Spleen (tissue), 11 donors: ENCODE measurements at regions not wholly inside any gene's neighbourhood (a gene's known extent, or its start where the extent isn't known, plus 50 kb on each side); places are given as distances from the start of the nearest gene placed in this dataset.

Source experiments
- DNase-seq: peaks from one replicate; pipeline ENCODE4 v3.0.0-alpha.2; 2020
- H3K27ac ChIP-seq, 8 donors: fragments of 200-600 bp; sonication (generic) in 7 of 8; 1 replicate in 4 of 8; 2 replicates in 4 of 8; pipeline versions ENCODE4 v1.5.0 to v1.8.0; 2016 to 2021; ENCODE audit warnings: inconsistent platforms in 4 of 8, mild to moderate bottlenecking in 4 of 8, moderate library complexity in 1 of 8
- H3K27me3 ChIP-seq, 7 donors: fragments of 200-600 bp; sonication (generic) in 6 of 7; replicated peaks in 1 of 7; 1 replicate in 4 of 7; 2 replicates in 3 of 7; pipeline versions ENCODE4 v1.5.0 to v1.8.0; 2016 to 2021; ENCODE audit warnings: inconsistent platforms in 3 of 7, mild to moderate bottlenecking in 1 of 7
- H3K36me3 ChIP-seq, 6 donors: fragments of 200-600 bp; sonication (generic) in 5 of 6; 1 replicate in 4 of 6; 2 replicates in 2 of 6; pipeline versions ENCODE4 v1.5.0 to v1.8.0; 2016 to 2021; ENCODE audit warnings: inconsistent platforms in 2 of 6
- H3K4me1 ChIP-seq, 6 donors: fragments of 200-600 bp; sonication (generic) in 5 of 6; 1 replicate in 3 of 6; 2 replicates in 3 of 6; pipeline versions ENCODE4 v1.5.0 to v1.8.0; 2016 to 2021; ENCODE audit warnings: inconsistent platforms in 3 of 6
- H3K4me3 ChIP-seq, 8 donors: fragments of 200-600 bp; sonication (generic) in 7 of 8; 1 replicate in 4 of 8; 2 replicates in 4 of 8; pipeline versions ENCODE4 v1.5.0 to v1.8.0; 2016 to 2021; ENCODE audit warnings: inconsistent platforms in 4 of 8, mild to moderate bottlenecking in 4 of 8, moderate library complexity in 2 of 8
- H3K9me3 ChIP-seq, 8 donors: fragments of 200-600 bp; sonication (generic) in 7 of 8; 1 replicate in 4 of 8; 2 replicates in 4 of 8; pipeline versions ENCODE4 v1.5.0 to v1.8.0; 2016 to 2021; ENCODE audit warnings: inconsistent platforms in 4 of 8
- CTCF ChIP-seq, 11 experiments: fragments of 200-600 bp in 7 of 11; fragments of 450-650 bp in 4 of 11; sonication (generic) in 4 of 11; IDR thresholded peaks in 8 of 11; conservative IDR thresholded peaks in 3 of 11; 1 replicate in 7 of 11; 2 replicates in 4 of 11; pipeline versions ENCODE4 v1.4.0 to v1.8.0; 2016 to 2021; ENCODE audit warnings: antibody characterized with exemption in 11 of 11, inconsistent platforms in 4 of 11, mild to moderate bottlenecking in 1 of 11
- POLR2A ChIP-seq, 3 donors: fragments of 450-650 bp; IDR thresholded peaks; one replicate each; pipeline ENCODE4 v1.5.1; 2017; ENCODE audit warnings: antibody characterized with exemption in 3 of 3, mild to moderate bottlenecking in 1 of 3
- POLR2AphosphoS5 ChIP-seq, 3 donors: sonication (generic); formaldehyde crosslinking; IDR thresholded peaks; one replicate each; pipeline ENCODE4 v1.5.1; 2017; ENCODE audit warnings: antibody characterized with exemption in 3 of 3
- WGBS, 5 donors: extraction: QIAGEN DNeasy Blood & Tissue Kit in 3 of 5; methylation state at CpG; one replicate each; pipeline versions ENCODE4 v1.1.5 to v1.1.7; 2013 to 2018; 5-methylcytosine and 5-hydroxymethylcytosine counted together
- intact Hi-C: fragments of 100-400 bp; cut with DNase I; formaldehyde crosslinking; loops from one replicate; pipeline ENCODE4 v1.15.0; 2023; ENCODE audit warnings: low total_unique reads
- donor health status: healthy with polysubstance abuse.
- donor health status: DM: no; HTN: no; CAD: no; lungs with moderate emphysema.
- donor health status: DM: no; HTN: no; CAD: no.
- donor health status: Bipolar disorder and iron deficiency.
- donor health status: healthy.
- donor health status: DM: no; HTN: no; CAD: no.
- donor health status: DM: yes; HTN: yes; CAD: no.

DNA sequence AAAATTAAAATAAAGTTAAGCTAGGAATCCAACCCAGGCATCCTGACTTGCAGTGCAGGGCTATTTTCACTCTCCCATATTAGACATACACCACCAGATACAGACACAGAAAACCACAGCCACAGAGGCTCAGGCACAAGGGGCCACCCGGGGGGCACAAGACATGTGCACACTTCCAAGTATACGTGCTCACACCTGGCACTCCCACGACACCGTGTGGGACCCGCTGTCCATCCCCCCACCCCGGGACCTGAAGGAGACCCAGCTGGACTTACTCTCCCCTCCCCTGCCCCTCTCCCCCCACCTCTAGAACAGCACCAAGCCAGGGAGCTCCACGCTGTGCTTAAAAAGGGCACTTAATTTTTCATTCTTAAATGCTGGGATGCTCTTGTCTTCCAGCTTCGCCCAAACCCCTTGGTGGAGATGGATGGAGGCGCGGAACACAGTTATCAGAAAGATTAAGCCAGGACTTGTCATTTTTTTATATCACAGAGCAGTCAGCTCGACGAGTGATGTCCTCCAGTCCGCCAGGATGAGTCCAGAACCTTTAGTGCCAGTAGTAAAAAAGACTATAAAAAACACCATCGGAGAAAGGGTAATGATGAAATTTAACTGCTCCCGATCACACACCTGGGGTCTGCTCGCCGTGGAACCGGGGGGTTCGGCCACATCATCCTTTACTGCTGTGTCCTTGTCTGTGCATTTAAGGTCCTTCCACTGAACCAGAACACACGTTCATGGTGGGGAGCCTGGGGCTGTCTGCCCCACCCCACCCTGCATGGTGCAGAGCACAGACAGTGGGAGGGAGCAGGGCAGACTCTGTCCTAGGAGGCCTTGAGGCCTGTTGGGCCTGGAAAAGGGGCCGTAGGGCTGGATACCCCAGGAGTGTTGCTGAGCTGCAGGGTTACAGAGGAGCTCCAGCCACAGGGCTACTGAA is 73.3 kb upstream of the LHX1 start:
- H3K27ac ChIP-seq: no peak overlapping the region
- no peak overlapping the region for H3K4me3 ChIP-seq
- DNase-seq: no peak
- intact Hi-C loops: no loop called here
- no peaks in the 10 kb centered on the region for H3K9me3 ChIP-seq
- peaks cover 0 to 4% (median 0%) of the 10 kb centered on the region in 6 donors for H3K4me1 ChIP-seq
- H3K27me3 ChIP-seq: peaks cover 0 to 52% (median 0%) of the 10 kb centered on the region in 7 donors
- WGBS, 5 donors: 72 to 77% (median 76%) methylated on average over 18 to 21 of the region's 21 CpGs
- no peaks in the 10 kb centered on the region for H3K36me3 ChIP-seq
- TF ChIP-seq POLR2A (IDR thresholded peaks at IDR 0.05) (no peak), CTCF (IDR thresholded peaks at IDR 0.05 in 8 of 11, conservative IDR thresholded peaks at IDR 0.05 in 3 of 11) (no peak), POLR2AphosphoS5 (IDR thresholded peaks at IDR 0.05) (no peak)

DNA sequence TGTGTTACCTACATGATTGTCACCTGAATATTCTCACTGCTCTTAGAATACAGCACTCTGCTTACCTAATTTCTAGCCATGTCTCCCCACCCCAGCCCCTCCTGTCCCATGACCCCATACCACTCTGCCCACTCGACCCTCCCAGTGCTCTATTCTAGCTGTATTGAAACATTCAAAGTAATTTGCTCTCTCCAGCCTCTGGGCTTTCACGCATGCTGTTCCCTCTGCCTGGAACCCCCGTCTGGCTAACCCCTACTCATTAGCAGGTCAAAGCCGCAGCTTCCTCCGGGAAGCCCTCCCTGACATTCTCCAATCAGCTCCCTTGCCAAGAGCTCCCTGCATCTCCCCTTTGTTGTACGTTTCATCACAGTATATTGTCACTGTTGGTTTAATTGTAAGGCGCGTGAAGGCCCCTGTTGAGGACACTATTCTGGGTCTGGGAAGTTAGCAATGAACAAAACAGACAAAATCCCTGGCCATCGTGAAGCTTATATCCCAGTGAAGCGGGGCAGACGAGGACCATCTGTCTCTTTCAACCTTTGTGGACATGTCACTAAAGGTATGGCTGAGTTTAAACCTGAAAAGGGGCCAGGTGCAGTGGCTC is 72.3 kb upstream of the LHX1 start:
- intact Hi-C loops: no loop called here
- WGBS, 5 donors: 71 to 79% (median 74%) methylated on average over 11 of the region's 11 CpGs

DNA sequence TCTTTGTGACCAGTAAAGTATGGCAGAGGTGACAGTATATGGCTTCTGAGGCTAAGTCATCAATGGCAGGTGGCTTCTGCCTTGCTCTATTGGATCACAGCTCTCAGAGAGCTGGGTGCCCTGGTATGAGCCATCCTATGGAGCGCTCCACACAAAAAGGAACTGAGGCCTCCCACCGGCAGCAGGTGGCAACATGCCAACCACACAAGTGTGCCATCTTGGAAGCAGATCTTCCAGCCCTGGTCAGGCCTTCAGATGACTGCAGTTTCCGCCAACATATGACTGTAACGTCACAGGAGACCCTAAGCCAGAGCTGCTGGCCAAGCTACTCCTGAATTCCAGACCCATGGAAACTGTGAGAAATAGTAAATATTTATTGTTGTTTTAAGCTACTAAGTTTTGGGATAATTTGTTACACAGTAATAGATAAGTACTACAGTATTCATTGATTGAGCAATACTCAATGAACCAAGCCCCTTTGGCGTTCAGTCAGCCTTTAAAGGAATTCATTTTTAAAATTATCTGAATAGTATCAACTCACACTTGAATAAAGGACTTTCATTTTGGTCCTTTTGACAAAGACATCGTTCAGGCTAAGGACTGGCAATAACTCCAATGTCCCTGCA is 69.4 kb upstream of the LHX1 start:
- peaks cover 0 to 6% (median 0%) of the 10 kb centered on the region in 8 donors for H3K9me3 ChIP-seq
- no peak overlapping the region for H3K4me3 ChIP-seq
- DNase-seq: no peak
- intact Hi-C loops: no loop called here
- H3K27ac ChIP-seq: no peak overlapping the region
- peaks cover 0 to 61% (median 7%) of the 10 kb centered on the region in 7 donors for H3K27me3 ChIP-seq
- TF ChIP-seq POLR2A (IDR thresholded peaks at IDR 0.05) (no peak), POLR2AphosphoS5 (IDR thresholded peaks at IDR 0.05) (no peak), CTCF (IDR thresholded peaks at IDR 0.05 in 8 of 11, conservative IDR thresholded peaks at IDR 0.05 in 3 of 11) (no peak)
- no peaks in the 10 kb centered on the region for H3K4me1 ChIP-seq
- WGBS, 5 donors: 82 to 92% (median 85%) methylated on average over 6 of the region's 6 CpGs
- no peaks in the 10 kb centered on the region for H3K36me3 ChIP-seq

More for the DNA sequence above, 72.3 kb upstream of the LHX1 start:
- Histone ChIP-seq H3K9me3 (no peaks in the 10 kb centered on the region), H3K36me3 (no peaks in the 10 kb centered on the region), H3K4me3 (no peak overlapping the region), H3K27ac (no peak overlapping the region), H3K27me3 (peaks cover 0 to 57% (median 3%) of the 10 kb centered on the region in 7 donors), H3K4me1 (no peaks in the 10 kb centered on the region)
- TF ChIP-seq POLR2AphosphoS5 (IDR thresholded peaks at IDR 0.05) (no peak), CTCF (IDR thresholded peaks at IDR 0.05 in 8 of 11, conservative IDR thresholded peaks at IDR 0.05 in 3 of 11) (no peak)
- peak; percentile 46 for DNase-seq

DNA sequence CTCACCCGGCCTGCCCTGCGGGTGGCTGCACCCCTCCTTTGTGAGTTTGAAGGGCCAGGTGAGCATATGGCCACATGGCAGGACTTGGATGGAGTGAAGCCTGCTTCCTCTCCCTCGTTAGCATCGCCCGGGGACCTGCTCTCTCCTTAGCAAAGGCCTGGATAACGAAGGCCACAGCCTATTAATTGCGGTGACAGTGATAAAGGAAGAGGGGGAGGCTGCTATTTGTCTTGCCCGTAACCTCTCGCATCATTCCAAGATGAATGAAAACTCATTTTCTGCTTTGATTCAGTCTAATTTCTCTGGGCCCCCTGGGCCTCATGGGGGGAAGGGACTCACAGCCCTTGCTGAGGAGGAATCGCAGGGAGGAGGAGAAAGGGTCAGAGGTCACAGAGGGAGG is 68.5 kb upstream of the LHX1 start:
- no peaks in the 10 kb centered on the region for H3K36me3 ChIP-seq
- TF ChIP-seq POLR2A (IDR thresholded peaks at IDR 0.05): no peak
- no peak for TF ChIP-seq POLR2AphosphoS5 (IDR thresholded peaks at IDR 0.05)
- TF ChIP-seq CTCF (IDR thresholded peaks at IDR 0.05 in 8 of 11, conservative IDR thresholded peaks at IDR 0.05 in 3 of 11): no peak
- no peaks in the 10 kb centered on the region for H3K4me1 ChIP-seq
- H3K4me3 ChIP-seq: no peak overlapping the region
- DNase-seq: no peak
- H3K27me3 ChIP-seq: peaks cover 0 to 59% (median 7%) of the 10 kb centered on the region in 7 donors
- 62 to 80% (median 73%) methylated on average over 10 of the region's 10 CpGs for WGBS, 5 donors
- H3K9me3 ChIP-seq: peaks cover 0 to 9% (median 0%) of the 10 kb centered on the region in 8 donors
- no peak overlapping the region for H3K27ac ChIP-seq
- intact Hi-C loops: no loop called here
